ENCODE measurements at regions not wholly inside any gene's neighbourhood (a gene's known extent, or its start where the extent isn't known, plus 50 kb on each side); places are given as distances from the start of the nearest gene placed in this dataset.

DNA sequence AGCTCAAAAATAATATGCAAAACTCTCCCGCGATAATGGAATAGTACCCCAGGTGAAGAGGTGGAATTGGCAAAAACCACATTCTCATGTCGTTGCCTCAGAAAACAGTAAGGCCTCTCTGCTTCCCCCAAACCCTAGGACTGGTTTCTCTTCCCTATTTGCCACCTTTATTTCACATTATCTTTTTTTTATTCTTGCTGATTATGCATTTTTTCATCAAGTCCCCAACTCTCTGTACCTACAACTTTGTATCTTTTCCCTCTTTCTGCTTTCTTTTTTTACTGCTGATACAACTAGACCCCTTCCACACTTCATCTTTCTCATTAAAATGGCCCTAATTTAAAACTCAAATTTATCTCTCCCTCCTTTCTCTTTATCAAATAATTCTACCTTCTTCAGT is 1472.2 kb downstream of the SUCLG1 start:
- Histone ChIP-seq H3K9ac (no peak overlapping the region), H3K9me2 (ENCODE audit: insufficient read depth) (no peaks in the 10 kb centered on the region), H2AFZ (no peak overlapping the region), H3K36me3 (ENCODE audit: low read depth) (no peaks in the 10 kb centered on the region), H3K9me3 (ENCODE audit: low read depth) (no peaks in the 10 kb centered on the region), H3K27me3 (replicated peaks; ENCODE audit: insufficient read depth) (no peaks in the 10 kb centered on the region), H3F3A (ENCODE audit: insufficient read depth) (no peaks in the 10 kb centered on the region), H3K4me3 (no peak overlapping the region), H3K79me2 (ENCODE audit: insufficient read depth) (no peaks in the 10 kb centered on the region), H3K4me2 (ENCODE audit: unreplicated experiment) (no peak overlapping the region), H4K20me1 (ENCODE audit: insufficient read depth) (no peaks in the 10 kb centered on the region), H3K4me1 (ENCODE audit: insufficient read depth) (no peaks in the 10 kb centered on the region), H3K27ac (no peak overlapping the region)
- in situ Hi-C loops (cut with MboI): no loop called here
- no peak for DNase-seq
- 62 to 66% methylated on average over 3 of the region's 3 CpGs for WGBS, 2 experiments (ENCODE audit: low coverage in 1 of 2, low lambda C conversion rate in 2 of 2, missing lambda C conversion rate in 2 of 2)
- no peak for TF ChIP-seq EZH2 (IDR thresholded peaks at IDR 0.05; ENCODE audit: insufficient read depth, poor library complexity, severe bottlenecking)
- no peak for TF ChIP-seq EZH2phosphoT487 (IDR thresholded peaks at IDR 0.05; ENCODE audit: insufficient read depth, low read depth)

DNA sequence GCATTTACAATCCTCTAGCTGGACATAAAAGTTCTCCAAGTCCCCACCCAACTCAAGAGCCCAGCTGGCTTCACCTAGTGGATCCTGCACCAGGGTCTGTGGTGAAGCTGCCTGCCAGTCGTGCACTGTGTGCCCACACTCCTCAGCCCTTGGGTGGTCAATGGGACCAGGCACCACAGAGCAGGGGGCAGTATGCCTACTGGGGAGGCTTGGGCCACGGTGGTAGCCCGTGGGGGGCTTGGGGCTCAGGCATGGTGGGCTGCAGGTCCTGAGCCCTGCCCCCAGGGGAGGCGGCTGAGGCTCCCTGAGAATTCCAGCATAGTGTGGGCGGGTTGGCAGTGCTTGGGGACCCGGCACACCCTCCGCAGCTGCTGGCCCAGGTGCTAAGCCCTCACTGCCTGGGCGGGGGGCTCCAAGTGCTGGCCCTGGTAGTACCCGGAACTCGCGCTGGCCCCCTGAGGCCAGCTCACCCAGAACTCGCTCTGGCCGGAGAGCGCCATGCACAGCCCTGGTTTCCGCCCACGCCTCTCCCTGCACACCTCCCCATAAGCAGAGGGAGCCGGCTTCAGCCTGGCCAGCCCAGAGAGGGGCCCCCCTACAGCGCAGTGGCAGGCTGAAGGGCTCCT is 1473.4 kb downstream of the SUCLG1 start:
- no peak overlapping the region for H2AFZ ChIP-seq
- no peak overlapping the region for H3K27ac ChIP-seq
- no peak overlapping the region for H3K9ac ChIP-seq
- WGBS, 2 experiments (ENCODE audit: low coverage in 1 of 2, low lambda C conversion rate in 2 of 2, missing lambda C conversion rate in 2 of 2): 51 to 55% methylated on average over 14 to 18 of the region's 18 CpGs
- TF ChIP-seq EZH2 (IDR thresholded peaks at IDR 0.05; ENCODE audit: insufficient read depth, poor library complexity, severe bottlenecking) (no peak), EZH2phosphoT487 (IDR thresholded peaks at IDR 0.05; ENCODE audit: insufficient read depth, low read depth) (no peak)
- no peak overlapping the region for H3K4me2 ChIP-seq (ENCODE audit: unreplicated experiment)
- H4K20me1 ChIP-seq (ENCODE audit: insufficient read depth): no peaks in the 10 kb centered on the region
- no peaks in the 10 kb centered on the region for H3K9me2 ChIP-seq (ENCODE audit: insufficient read depth)
- H3K4me3 ChIP-seq: no peak overlapping the region
- in situ Hi-C loops (cut with MboI): no loop called here
- no peak for DNase-seq
- H3K4me1 ChIP-seq (ENCODE audit: insufficient read depth): no peaks in the 10 kb centered on the region
- H3K9me3 ChIP-seq (ENCODE audit: low read depth): no peaks in the 10 kb centered on the region
- H3F3A ChIP-seq (ENCODE audit: insufficient read depth): no peaks in the 10 kb centered on the region
- H3K36me3 ChIP-seq (ENCODE audit: low read depth): no peaks in the 10 kb centered on the region
- H3K27me3 ChIP-seq (replicated peaks; ENCODE audit: insufficient read depth): no peaks in the 10 kb centered on the region
- no peaks in the 10 kb centered on the region for H3K79me2 ChIP-seq (ENCODE audit: insufficient read depth)

DNA sequence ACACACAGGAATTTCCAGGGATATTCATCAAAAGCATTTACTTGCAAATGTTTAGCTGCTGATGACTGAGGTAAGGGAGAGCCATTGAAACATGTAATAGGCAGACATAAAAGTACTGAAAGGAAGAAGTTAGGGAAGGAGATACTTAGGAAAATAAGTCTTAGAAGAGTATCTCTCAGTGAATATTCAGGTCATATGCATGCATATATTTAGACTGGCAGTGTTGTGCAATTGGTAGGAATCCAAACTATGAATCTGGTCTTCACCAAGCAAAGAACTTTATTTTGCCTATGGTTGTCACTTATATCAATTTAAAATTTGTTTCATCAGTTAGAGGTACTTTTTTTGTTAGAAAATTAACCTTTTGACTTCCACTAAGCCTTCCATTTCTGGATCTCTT is 1490.7 kb downstream of the SUCLG1 start:
- no peaks in the 10 kb centered on the region for H3K36me3 ChIP-seq (ENCODE audit: low read depth)
- H3K4me2 ChIP-seq (ENCODE audit: unreplicated experiment): no peak overlapping the region
- in situ Hi-C loops (cut with MboI): no loop called here
- no peak overlapping the region for H3K27ac ChIP-seq
- no peaks in the 10 kb centered on the region for H3K9me3 ChIP-seq (ENCODE audit: low read depth)
- H3K27me3 ChIP-seq (replicated peaks; ENCODE audit: insufficient read depth): no peaks in the 10 kb centered on the region
- TF ChIP-seq EZH2phosphoT487 (IDR thresholded peaks at IDR 0.05; ENCODE audit: insufficient read depth, low read depth): no peak
- no peak for TF ChIP-seq EZH2 (IDR thresholded peaks at IDR 0.05; ENCODE audit: insufficient read depth, poor library complexity, severe bottlenecking)
- no peaks in the 10 kb centered on the region for H4K20me1 ChIP-seq (ENCODE audit: insufficient read depth)
- no peaks in the 10 kb centered on the region for H3K79me2 ChIP-seq (ENCODE audit: insufficient read depth)
- H3K9ac ChIP-seq: no peak overlapping the region
- no peaks in the 10 kb centered on the region for H3F3A ChIP-seq (ENCODE audit: insufficient read depth)
- no peak for DNase-seq
- no peaks in the 10 kb centered on the region for H3K9me2 ChIP-seq (ENCODE audit: insufficient read depth)
- H3K4me3 ChIP-seq: no peak overlapping the region
- no peak overlapping the region for H2AFZ ChIP-seq
- H3K4me1 ChIP-seq (ENCODE audit: insufficient read depth): no peaks in the 10 kb centered on the region

DNA sequence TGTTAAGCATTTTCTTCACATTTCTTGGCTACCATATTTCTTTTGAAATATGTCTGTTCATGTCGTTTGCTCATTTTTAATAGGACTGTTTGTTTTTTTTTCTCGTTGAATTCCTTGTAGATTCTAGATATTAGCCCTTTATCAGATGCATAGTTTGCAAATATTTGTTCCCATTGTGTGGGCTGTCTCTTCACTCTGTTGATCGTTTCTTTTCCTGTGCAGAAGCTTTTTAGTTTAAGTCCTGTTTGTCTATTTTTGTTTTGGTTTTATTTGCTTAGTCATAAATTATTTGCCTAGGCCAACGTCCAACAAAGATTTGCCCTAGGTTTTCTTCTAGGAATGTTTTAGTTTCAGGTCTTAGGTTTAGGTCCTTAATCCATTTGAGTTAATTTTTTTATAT is 1494.7 kb downstream of the SUCLG1 start:
- no peak overlapping the region for H3K27ac ChIP-seq
- 14% methylated on average over 4 of the region's 4 CpGs for WGBS, 2 experiments (ENCODE audit: low coverage in 1 of 2, low lambda C conversion rate in 2 of 2, missing lambda C conversion rate in 2 of 2)
- H3K79me2 ChIP-seq (ENCODE audit: insufficient read depth): no peaks in the 10 kb centered on the region
- no peak overlapping the region for H2AFZ ChIP-seq
- H3K27me3 ChIP-seq (replicated peaks; ENCODE audit: insufficient read depth): no peaks in the 10 kb centered on the region
- no peak for TF ChIP-seq EZH2 (IDR thresholded peaks at IDR 0.05; ENCODE audit: insufficient read depth, poor library complexity, severe bottlenecking)
- TF ChIP-seq EZH2phosphoT487 (IDR thresholded peaks at IDR 0.05; ENCODE audit: insufficient read depth, low read depth): no peak
- no peak overlapping the region for H3K4me2 ChIP-seq (ENCODE audit: unreplicated experiment)
- H3K9me3 ChIP-seq (ENCODE audit: low read depth): no peaks in the 10 kb centered on the region
- no peak overlapping the region for H3K4me3 ChIP-seq
- in situ Hi-C loops (cut with MboI): no loop called here
- no peaks in the 10 kb centered on the region for H3K36me3 ChIP-seq (ENCODE audit: low read depth)
- no peaks in the 10 kb centered on the region for H3F3A ChIP-seq (ENCODE audit: insufficient read depth)
- no peaks in the 10 kb centered on the region for H3K9me2 ChIP-seq (ENCODE audit: insufficient read depth)
- H3K4me1 ChIP-seq (ENCODE audit: insufficient read depth): no peaks in the 10 kb centered on the region
- no peaks in the 10 kb centered on the region for H4K20me1 ChIP-seq (ENCODE audit: insufficient read depth)
- no peak for DNase-seq
- no peak overlapping the region for H3K9ac ChIP-seq

DNA sequence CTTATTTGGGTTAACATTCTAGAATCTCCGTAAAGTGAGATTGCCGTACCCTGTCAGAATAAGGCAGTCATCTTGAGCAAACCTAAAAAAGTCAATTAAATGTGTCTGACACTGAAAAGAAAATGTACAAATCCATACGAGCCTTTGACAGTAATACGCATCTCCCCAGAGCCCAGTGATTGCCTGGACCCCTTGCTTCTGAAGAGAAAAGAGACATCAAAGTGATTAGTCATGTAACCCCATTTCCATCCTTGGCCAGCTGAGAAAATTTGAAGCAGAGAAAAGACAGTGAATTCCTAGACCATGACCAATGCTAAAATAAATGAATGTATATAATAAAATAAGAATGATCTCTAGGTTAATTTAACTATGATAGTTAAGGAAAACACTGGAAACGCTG is 1499.4 kb downstream of the SUCLG1 start:
- Histone ChIP-seq H3K27me3 (replicated peaks; ENCODE audit: insufficient read depth) (no peaks in the 10 kb centered on the region), H3K27ac (no peak overlapping the region), H3K4me2 (ENCODE audit: unreplicated experiment) (no peak overlapping the region), H3K9me3 (ENCODE audit: low read depth) (no peaks in the 10 kb centered on the region), H4K20me1 (ENCODE audit: insufficient read depth) (no peaks in the 10 kb centered on the region), H2AFZ (no peak overlapping the region), H3K9me2 (ENCODE audit: insufficient read depth) (no peaks in the 10 kb centered on the region), H3K36me3 (ENCODE audit: low read depth) (no peaks in the 10 kb centered on the region), H3K79me2 (ENCODE audit: insufficient read depth) (no peaks in the 10 kb centered on the region), H3K4me1 (ENCODE audit: insufficient read depth) (no peaks in the 10 kb centered on the region), H3K9ac (no peak overlapping the region), H3F3A (ENCODE audit: insufficient read depth) (no peaks in the 10 kb centered on the region), H3K4me3 (no peak overlapping the region)
- TF ChIP-seq EZH2 (IDR thresholded peaks at IDR 0.05; ENCODE audit: insufficient read depth, poor library complexity, severe bottlenecking): no peak
- TF ChIP-seq EZH2phosphoT487 (IDR thresholded peaks at IDR 0.05; ENCODE audit: insufficient read depth, low read depth): no peak
- WGBS, 2 experiments (ENCODE audit: low coverage in 1 of 2, low lambda C conversion rate in 2 of 2, missing lambda C conversion rate in 2 of 2): 49 to 52% methylated on average over 5 of the region's 5 CpGs
- in situ Hi-C loops (cut with MboI): no loop called here
- DNase-seq: no peak

Data from GM23248 (cell line).